ENCODE measurements at regions not wholly inside any gene's neighbourhood (a gene's known extent, or its start where the extent isn't known, plus 50 kb on each side); places are given as distances from the start of the nearest gene placed in this dataset.

- Histone ChIP-seq H3K4me3 (ENCODE audit: low read length) (no peak overlapping the region), H4K20me1 (ENCODE audit: control insufficient read depth, insufficient read depth, low read depth, low read length) (no peaks in the 10 kb centered on the region), H3K9me2 (replicated peaks; ENCODE audit: control insufficient read depth, low read length) (no peaks in the 10 kb centered on the region), H3K27me3 (ENCODE audit: control insufficient read depth, low read length) (peaks cover 6% of the 10 kb centered on the region), H3K4me1 (ENCODE audit: control insufficient read depth, low read length) (peaks cover 5% of the 10 kb centered on the region; the same call in 1 of the 2 replicates), H3K9me3 (ENCODE audit: control insufficient read depth, insufficient read depth, low read length) (no peaks in the 10 kb centered on the region), H3F3A (ENCODE audit: control insufficient read depth, insufficient read depth) (no peaks in the 10 kb centered on the region), H3K79me2 (ENCODE audit: control insufficient read depth, low read length) (no peaks in the 10 kb centered on the region), H3K4me2 (ENCODE audit: low read length) (no peak overlapping the region), H3K27ac (ENCODE audit: low read depth, low read length) (no peak overlapping the region), H3K36me3 (ENCODE audit: control insufficient read depth, low read length) (no peaks in the 10 kb centered on the region)
- TF ChIP-seq EZH2phosphoT487 (IDR thresholded peaks at IDR 0.05; ENCODE audit: borderline replicate concordance, low read length) (no peak), CTCF (IDR thresholded peaks at IDR 0.05; ENCODE audit: low read depth, low read length, poor library complexity, severe bottlenecking) (no peak)
Measured at GRCh38 chr17:77593081-77593480, 365.4 kb upstream of the TNRC6C start.

- H4K20me1 ChIP-seq (ENCODE audit: control insufficient read depth, insufficient read depth, low read depth, low read length): no peaks in the 10 kb centered on the region
- H3K27me3 ChIP-seq (ENCODE audit: control insufficient read depth, low read length): peaks cover 6% of the 10 kb centered on the region
- no peaks in the 10 kb centered on the region for H3K79me2 ChIP-seq (ENCODE audit: control insufficient read depth, low read length)
- peaks cover 5% of the 10 kb centered on the region; the same call in 1 of the 2 replicates for H3K4me1 ChIP-seq (ENCODE audit: control insufficient read depth, low read length)
- no peaks in the 10 kb centered on the region for H3K36me3 ChIP-seq (ENCODE audit: control insufficient read depth, low read length)
- no peaks in the 10 kb centered on the region for H3K9me3 ChIP-seq (ENCODE audit: control insufficient read depth, insufficient read depth, low read length)
- no peak for TF ChIP-seq EZH2phosphoT487 (IDR thresholded peaks at IDR 0.05; ENCODE audit: borderline replicate concordance, low read length)
- no peak for TF ChIP-seq CTCF (IDR thresholded peaks at IDR 0.05; ENCODE audit: low read depth, low read length, poor library complexity, severe bottlenecking)
- no peaks in the 10 kb centered on the region for H3F3A ChIP-seq (ENCODE audit: control insufficient read depth, insufficient read depth)
- H3K4me2 ChIP-seq (ENCODE audit: low read length): no peak overlapping the region
- no peak overlapping the region for H3K27ac ChIP-seq (ENCODE audit: low read depth, low read length)
- no peak overlapping the region for H3K4me3 ChIP-seq (ENCODE audit: low read length)
- H3K9me2 ChIP-seq (replicated peaks; ENCODE audit: control insufficient read depth, low read length): no peaks in the 10 kb centered on the region
Measured at GRCh38 chr17:77594416-77595209, 363.9 kb upstream of the TNRC6C start.

- no peaks in the 10 kb centered on the region for H3K36me3 ChIP-seq (ENCODE audit: control insufficient read depth, low read length)
- H3K9me3 ChIP-seq (ENCODE audit: control insufficient read depth, insufficient read depth, low read length): no peaks in the 10 kb centered on the region
- peaks cover 5% of the 10 kb centered on the region; the same call in 1 of the 2 replicates for H3K4me1 ChIP-seq (ENCODE audit: control insufficient read depth, low read length)
- H3K4me3 ChIP-seq (ENCODE audit: low read length): no peak overlapping the region
- H3K27me3 ChIP-seq (ENCODE audit: control insufficient read depth, low read length): peaks cover 6% of the 10 kb centered on the region
- no peaks in the 10 kb centered on the region for H3K9me2 ChIP-seq (replicated peaks; ENCODE audit: control insufficient read depth, low read length)
- H3F3A ChIP-seq (ENCODE audit: control insufficient read depth, insufficient read depth): no peaks in the 10 kb centered on the region
- no peaks in the 10 kb centered on the region for H3K79me2 ChIP-seq (ENCODE audit: control insufficient read depth, low read length)
- no peak for TF ChIP-seq EZH2phosphoT487 (IDR thresholded peaks at IDR 0.05; ENCODE audit: borderline replicate concordance, low read length)
- no peaks in the 10 kb centered on the region for H4K20me1 ChIP-seq (ENCODE audit: control insufficient read depth, insufficient read depth, low read depth, low read length)
- H3K27ac ChIP-seq (ENCODE audit: low read depth, low read length): no peak overlapping the region
- H3K4me2 ChIP-seq (ENCODE audit: low read length): no peak overlapping the region
Measured at GRCh38 chr17:77596491-77597417, 361.7 kb upstream of the TNRC6C start.
